ENCODE measurements at regions not wholly inside any gene's neighbourhood (a gene's known extent, or its start where the extent isn't known, plus 50 kb on each side); places are given as distances from the start of the nearest gene placed in this dataset.

- H3K4me3 ChIP-seq (ENCODE audit: low read length): no peak overlapping the region
- no peaks in the 10 kb centered on the region for H3K79me2 ChIP-seq (ENCODE audit: low read length)
- no peak for DNase-seq
- H3K9me2 ChIP-seq (replicated peaks; ENCODE audit: insufficient read depth, low read length): no peaks in the 10 kb centered on the region
- H3K4me1 ChIP-seq (ENCODE audit: low read length): no peaks in the 10 kb centered on the region; the same call in 1 of the 2 replicates
- no peak for TF ChIP-seq EZH2phosphoT487 (IDR thresholded peaks at IDR 0.05; ENCODE audit: low read length)
- TF ChIP-seq EZH2 (optimal IDR thresholded peaks at IDR 0.05; ENCODE audit: low read depth, low read length): no peak
- no peak for TF ChIP-seq CTCF (IDR thresholded peaks at IDR 0.05; ENCODE audit: low read length)
- H3F3A ChIP-seq (ENCODE audit: insufficient read depth, low read length): no peaks in the 10 kb centered on the region
- H2AFZ ChIP-seq (ENCODE audit: low read length): no peak overlapping the region
- no peak overlapping the region for H3K27ac ChIP-seq (ENCODE audit: low read length)
- no peaks in the 10 kb centered on the region for H3K27me3 ChIP-seq (replicated peaks; ENCODE audit: insufficient read depth, low read length)
- H3K4me2 ChIP-seq (ENCODE audit: low read depth, low read length): no peak overlapping the region
- no peaks in the 10 kb centered on the region for H3K9me3 ChIP-seq (replicated peaks; ENCODE audit: insufficient read depth, low read length)
- H4K20me1 ChIP-seq (ENCODE audit: insufficient read depth, low read length): no peaks in the 10 kb centered on the region
- no peak overlapping the region for H3K9ac ChIP-seq (ENCODE audit: low read length)
- no peaks in the 10 kb centered on the region for H3K36me3 ChIP-seq (replicated peaks; ENCODE audit: insufficient read depth, low read length)
Observed at GRCh38 chr6:122859676-122860075, 70.6 kb downstream of the SMPDL3A start.

- no peak overlapping the region for H3K27ac ChIP-seq (ENCODE audit: low read length)
- TF ChIP-seq CTCF (IDR thresholded peaks at IDR 0.05; ENCODE audit: low read length): no peak
- TF ChIP-seq EZH2 (optimal IDR thresholded peaks at IDR 0.05; ENCODE audit: low read depth, low read length): no peak
- TF ChIP-seq EZH2phosphoT487 (IDR thresholded peaks at IDR 0.05; ENCODE audit: low read length): no peak
- H3K4me2 ChIP-seq (ENCODE audit: low read depth, low read length): no peak overlapping the region
- H3K9me2 ChIP-seq (replicated peaks; ENCODE audit: insufficient read depth, low read length): no peaks in the 10 kb centered on the region
- no peaks in the 10 kb centered on the region for H3K36me3 ChIP-seq (replicated peaks; ENCODE audit: insufficient read depth, low read length)
- no peaks in the 10 kb centered on the region; the same call in 1 of the 2 replicates for H3K4me1 ChIP-seq (ENCODE audit: low read length)
- no peaks in the 10 kb centered on the region for H3K27me3 ChIP-seq (replicated peaks; ENCODE audit: insufficient read depth, low read length)
- no peaks in the 10 kb centered on the region for H4K20me1 ChIP-seq (ENCODE audit: insufficient read depth, low read length)
- DNase-seq: no peak
- H3K9me3 ChIP-seq (replicated peaks; ENCODE audit: insufficient read depth, low read length): no peaks in the 10 kb centered on the region
- H2AFZ ChIP-seq (ENCODE audit: low read length): no peak overlapping the region
- H3F3A ChIP-seq (ENCODE audit: insufficient read depth, low read length): no peaks in the 10 kb centered on the region
- no peak overlapping the region for H3K4me3 ChIP-seq (ENCODE audit: low read length)
- no peak overlapping the region for H3K9ac ChIP-seq (ENCODE audit: low read length)
- H3K79me2 ChIP-seq (ENCODE audit: low read length): no peaks in the 10 kb centered on the region
Observed at GRCh38 chr6:122861594-122861993, 72.5 kb downstream of the SMPDL3A start.

- Histone ChIP-seq H4K20me1 (ENCODE audit: insufficient read depth, low read length) (no peaks in the 10 kb centered on the region), H3K9me2 (replicated peaks; ENCODE audit: insufficient read depth, low read length) (no peaks in the 10 kb centered on the region), H3K9ac (ENCODE audit: low read length) (no peak overlapping the region), H3K79me2 (ENCODE audit: low read length) (no peaks in the 10 kb centered on the region), H3K36me3 (replicated peaks; ENCODE audit: insufficient read depth, low read length) (no peaks in the 10 kb centered on the region), H3K27ac (ENCODE audit: low read length) (no peak overlapping the region), H3K4me1 (ENCODE audit: low read length) (no peaks in the 10 kb centered on the region), H3K4me3 (ENCODE audit: low read length) (no peak overlapping the region), H3F3A (ENCODE audit: insufficient read depth, low read length) (no peaks in the 10 kb centered on the region), H2AFZ (ENCODE audit: low read length) (no peak overlapping the region), H3K4me2 (ENCODE audit: low read depth, low read length) (no peak overlapping the region), H3K27me3 (replicated peaks; ENCODE audit: insufficient read depth, low read length) (no peaks in the 10 kb centered on the region), H3K9me3 (replicated peaks; ENCODE audit: insufficient read depth, low read length) (no peaks in the 10 kb centered on the region)
- TF ChIP-seq EZH2phosphoT487 (IDR thresholded peaks at IDR 0.05; ENCODE audit: low read length) (no peak), CTCF (IDR thresholded peaks at IDR 0.05; ENCODE audit: low read length) (no peak), EZH2 (optimal IDR thresholded peaks at IDR 0.05; ENCODE audit: low read depth, low read length) (no peak)
- no peak for DNase-seq
Observed at GRCh38 chr6:122868137-122868536, 79.1 kb downstream of the SMPDL3A start.

Measured in MM.1S (cell line).